ENCODE measurements at regions not wholly inside any gene's neighbourhood (a gene's known extent, or its start where the extent isn't known, plus 50 kb on each side); places are given as distances from the start of the nearest gene placed in this dataset.

- DNase-seq = peak; percentile 76
- Histone ChIP-seq H3K36me3 (no peaks in the 10 kb centered on the region), H3K27me3 (no peaks in the 10 kb centered on the region), H3K4me3 (peak overlapping the region; percentile 15), H3K9me3 (no peaks in the 10 kb centered on the region)
These were observed 201.2 kb upstream of the GAS1 start for GRCh38 chr9:87148331-87149104.

GRCh38 chr9:87149799-87150198, 202.5 kb upstream of the GAS1 start:
- Histone ChIP-seq H3K27me3 (no peaks in the 10 kb centered on the region), H3K4me3 (no peak overlapping the region), H3K9me3 (no peaks in the 10 kb centered on the region), H3K36me3 (no peaks in the 10 kb centered on the region)
- no peak for DNase-seq

GRCh38 chr9:87152256-87152655, 204.9 kb upstream of the GAS1 start:
- Histone ChIP-seq H3K9me3 (no peaks in the 10 kb centered on the region), H3K36me3 (no peaks in the 10 kb centered on the region), H3K4me3 (no peak overlapping the region), H3K27me3 (no peaks in the 10 kb centered on the region)
- no peak for DNase-seq

GRCh38 chr9:87156247-87156646, 208.9 kb upstream of the GAS1 start:
- no peak for DNase-seq
- Histone ChIP-seq H3K9me3 (no peaks in the 10 kb centered on the region), H3K4me3 (no peak overlapping the region), H3K27me3 (no peaks in the 10 kb centered on the region), H3K36me3 (no peaks in the 10 kb centered on the region)

GRCh38 chr9:87157366-87158031, 210.2 kb upstream of the GAS1 start:
- Histone ChIP-seq H3K27me3 (no peaks in the 10 kb centered on the region), H3K4me3 (no peak overlapping the region), H3K36me3 (no peaks in the 10 kb centered on the region), H3K9me3 (no peaks in the 10 kb centered on the region)
- peak; percentile 69 for DNase-seq

GRCh38 chr9:87158765-87159164, 211.5 kb upstream of the GAS1 start:
- Histone ChIP-seq H3K9me3 (no peaks in the 10 kb centered on the region), H3K4me3 (no peak overlapping the region), H3K36me3 (no peaks in the 10 kb centered on the region), H3K27me3 (no peaks in the 10 kb centered on the region)
- no peak for DNase-seq

GRCh38 chr9:87160148-87161102, 213.1 kb upstream of the GAS1 start:
- H3K4me3 ChIP-seq = no peak overlapping the region
- no peaks in the 10 kb centered on the region for H3K27me3 ChIP-seq
- H3K36me3 ChIP-seq = no peaks in the 10 kb centered on the region
- H3K9me3 ChIP-seq = no peaks in the 10 kb centered on the region
- no peak for DNase-seq

GRCh38 chr9:87167161-87167560, 219.9 kb upstream of the GAS1 start:
- no peak for DNase-seq
- Histone ChIP-seq H3K4me3 (no peak overlapping the region), H3K9me3 (no peaks in the 10 kb centered on the region), H3K27me3 (no peaks in the 10 kb centered on the region), H3K36me3 (no peaks in the 10 kb centered on the region)

- DNase-seq = no peak
- no peaks in the 10 kb centered on the region for H3K27me3 ChIP-seq
These were observed 220.3 kb upstream of the GAS1 start for GRCh38 chr9:87167582-87167981.

GRCh38 chr9:87178302-87178701, 231.0 kb upstream of the GAS1 start:
- H3K9me3 ChIP-seq = peaks cover 4% of the 10 kb centered on the region; the same call in 1 of the 2 replicates
- H3K4me3 ChIP-seq = no peak overlapping the region
- DNase-seq = no peak
- H3K27me3 ChIP-seq = no peaks in the 10 kb centered on the region
- no peaks in the 10 kb centered on the region for H3K36me3 ChIP-seq

More at GRCh38 chr9:87167582-87167981, 220.3 kb upstream of the GAS1 start:
- Histone ChIP-seq H3K9me3 (no peaks in the 10 kb centered on the region), H3K36me3 (no peaks in the 10 kb centered on the region), H3K4me3 (no peak overlapping the region)

- H3K36me3 ChIP-seq = no peaks in the 10 kb centered on the region
- peaks cover 4% of the 10 kb centered on the region; the same call in 1 of the 2 replicates for H3K9me3 ChIP-seq
- no peaks in the 10 kb centered on the region for H3K27me3 ChIP-seq
- no peak for DNase-seq
- no peak overlapping the region for H3K4me3 ChIP-seq
These were observed 232.4 kb upstream of the GAS1 start for GRCh38 chr9:87179553-87180340.

- DNase-seq = no peak
- H3K27me3 ChIP-seq = no peaks in the 10 kb centered on the region
These were observed 233.1 kb upstream of the GAS1 start for GRCh38 chr9:87180361-87180760.

GRCh38 chr9:87180841-87181240, 233.5 kb upstream of the GAS1 start:
- H3K36me3 ChIP-seq = no peaks in the 10 kb centered on the region

More at GRCh38 chr9:87180361-87180760, 233.1 kb upstream of the GAS1 start:
- Histone ChIP-seq H3K4me3 (no peak overlapping the region), H3K9me3 (peaks cover 4% of the 10 kb centered on the region; the same call in 1 of the 2 replicates), H3K36me3 (no peaks in the 10 kb centered on the region)

GRCh38 chr9:87181670-87182069, 234.4 kb upstream of the GAS1 start:
- no peaks in the 10 kb centered on the region for H3K36me3 ChIP-seq
- no peak for DNase-seq
- no peaks in the 10 kb centered on the region for H3K27me3 ChIP-seq
- H3K4me3 ChIP-seq = no peak overlapping the region
- H3K9me3 ChIP-seq = peaks cover 4% of the 10 kb centered on the region; the same call in 1 of the 2 replicates

More at GRCh38 chr9:87180841-87181240, 233.5 kb upstream of the GAS1 start:
- Histone ChIP-seq H3K9me3 (peaks cover 4% of the 10 kb centered on the region; the same call in 1 of the 2 replicates), H3K27me3 (no peaks in the 10 kb centered on the region), H3K4me3 (no peak overlapping the region)
- no peak for DNase-seq

GRCh38 chr9:87184956-87185642, 237.8 kb upstream of the GAS1 start:
- Histone ChIP-seq H3K4me3 (no peak overlapping the region), H3K36me3 (no peaks in the 10 kb centered on the region), H3K9me3 (peaks cover 4% of the 10 kb centered on the region; the same call in 1 of the 2 replicates), H3K27me3 (no peaks in the 10 kb centered on the region)
- DNase-seq = peak; percentile 23

All from MG63 (cell line).